ENCODE measurements at regions not wholly inside any gene's neighbourhood (a gene's known extent, or its start where the extent isn't known, plus 50 kb on each side); places are given as distances from the start of the nearest gene placed in this dataset.

- TF ChIP-seq CTCF (conservative IDR thresholded peaks at IDR 0.05; ENCODE audit: low read depth, low read length) (no peak), EZH2 (IDR thresholded peaks at IDR 0.05; ENCODE audit: borderline replicate concordance, low read depth, low read length, poor library complexity, severe bottlenecking) (no peak)
Measured at GRCh38 chr6:87766211-87766610, 64.2 kb upstream of the AKIRIN2 start.
